Stimulated activated CD8-positive, alpha-beta memory T cell treated with anti-CD3 and anti-CD28 coated beads, Interleukin-2, amount 100 ng/mL, for 48 hours (primary cell): ENCODE measurements at regions not wholly inside any gene's neighbourhood (a gene's known extent, or its start where the extent isn't known, plus 50 kb on each side); places are given as distances from the start of the nearest gene placed in this dataset.
"Not testable (repeated sequence)": the region's sequence is repeated elsewhere in the genome, so short reads cannot be mapped to it uniquely, and the experiment has no call there.

Experiments
- DNase-seq, 2 donors: peaks; one replicate each; pipeline ENCODE4 v3.0.0-alpha.2; 2020; ENCODE audit warnings: low read depth in 2 of 2

DNA sequence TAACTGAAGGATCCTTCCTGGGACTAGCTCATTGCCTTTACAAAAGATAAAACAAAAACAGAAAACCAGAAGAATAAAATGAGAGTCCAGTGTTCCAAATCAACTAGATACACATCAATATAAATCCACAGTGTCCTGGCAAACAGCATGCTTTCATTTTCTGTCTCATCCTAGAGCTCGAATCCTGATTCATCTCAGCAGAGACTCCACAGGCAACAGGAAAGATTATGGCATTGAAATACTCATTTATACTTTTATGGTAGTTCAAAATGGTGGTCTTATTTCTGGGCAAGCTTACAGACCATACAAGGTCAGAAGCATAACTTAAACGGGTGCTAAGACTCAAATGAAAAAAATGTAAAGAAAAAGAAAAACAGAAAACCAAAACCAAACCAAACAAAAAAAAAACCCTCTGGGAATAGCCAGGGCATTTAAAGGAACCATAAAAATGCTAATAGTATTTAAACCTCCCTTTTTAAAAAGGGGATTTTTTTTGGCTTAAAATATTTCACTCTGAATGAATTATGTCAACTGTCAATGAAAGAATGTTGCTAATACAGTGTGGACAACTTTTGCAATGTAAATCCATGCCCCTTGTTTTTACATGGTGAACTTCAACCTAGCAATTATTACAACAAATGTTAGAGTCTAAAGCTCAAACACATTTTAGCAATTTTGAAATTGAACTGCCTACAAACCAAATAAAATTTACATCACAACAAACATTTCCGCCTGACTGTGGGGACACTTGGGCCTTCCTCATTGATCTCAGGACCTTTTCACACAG, 57.9 kb downstream of the GPR101 start:
- DNase-seq, result no peak

DNA sequence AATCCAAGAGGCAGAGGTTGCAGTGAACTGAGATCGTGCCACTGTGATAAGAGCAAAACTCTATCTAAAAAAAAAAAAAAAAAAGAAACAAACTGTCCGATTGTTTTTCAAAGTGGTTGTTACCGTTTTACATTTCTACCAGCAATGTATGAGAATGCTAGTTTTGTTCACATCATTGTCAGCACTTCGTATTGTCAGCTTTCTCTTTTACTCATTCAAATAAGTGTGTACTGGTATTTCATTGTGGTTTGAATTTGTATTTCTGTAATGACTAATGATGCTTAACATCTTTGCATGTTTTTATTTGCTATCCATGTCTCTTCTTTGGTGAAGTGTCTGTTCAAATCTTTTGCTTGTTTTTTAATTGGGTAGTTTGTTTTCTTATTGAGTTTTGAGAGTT, 65.8 kb downstream of the GPR101 start:
- no peak for DNase-seq

DNA sequence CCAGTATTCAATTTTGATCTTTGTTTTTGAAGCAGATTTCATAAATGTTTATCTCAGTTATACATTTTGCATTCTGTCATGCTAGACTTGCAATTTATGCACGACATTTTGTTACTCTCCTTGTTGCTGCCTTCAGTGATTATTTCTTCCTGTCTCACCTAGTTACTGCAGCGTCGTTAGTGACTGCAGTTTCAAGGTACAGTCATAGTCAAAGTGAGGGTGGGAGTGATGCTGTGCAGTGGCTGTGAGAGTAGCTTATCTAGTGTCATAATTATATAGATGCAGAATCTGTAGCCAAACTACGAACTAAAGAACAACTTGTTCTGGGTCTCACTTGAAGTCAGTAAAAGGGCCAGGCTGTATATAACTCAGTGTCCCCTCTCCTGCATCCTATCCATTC, 69.8 kb downstream of the GPR101 start:
- DNase-seq, result no peak

DNA sequence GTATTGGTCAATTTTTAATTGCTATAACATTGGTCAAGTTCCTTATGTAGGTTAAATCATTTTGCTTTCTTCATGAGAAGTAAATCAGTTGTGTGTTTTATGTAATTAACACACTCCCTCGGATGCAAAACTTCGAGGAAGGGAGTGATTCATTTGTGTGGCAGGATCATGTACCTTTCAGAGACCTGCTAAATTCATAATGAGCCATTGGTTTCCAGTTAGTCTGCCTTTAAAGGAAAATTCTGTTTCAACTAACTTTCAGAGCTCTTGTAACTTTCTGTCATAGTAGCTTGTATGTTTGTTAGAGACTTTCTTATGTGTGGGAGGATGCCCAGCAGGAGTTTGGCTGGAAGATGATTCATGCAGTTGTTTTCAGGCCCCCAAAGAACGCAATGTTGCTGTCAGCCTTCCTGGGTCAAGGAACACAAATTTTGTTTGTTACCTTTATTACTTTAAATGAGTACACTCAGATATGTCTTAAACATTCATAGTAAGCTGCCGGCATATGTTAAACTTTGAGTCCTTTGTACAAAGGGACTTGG, 72.1 kb downstream of the GPR101 start:
- no peak for DNase-seq

DNA sequence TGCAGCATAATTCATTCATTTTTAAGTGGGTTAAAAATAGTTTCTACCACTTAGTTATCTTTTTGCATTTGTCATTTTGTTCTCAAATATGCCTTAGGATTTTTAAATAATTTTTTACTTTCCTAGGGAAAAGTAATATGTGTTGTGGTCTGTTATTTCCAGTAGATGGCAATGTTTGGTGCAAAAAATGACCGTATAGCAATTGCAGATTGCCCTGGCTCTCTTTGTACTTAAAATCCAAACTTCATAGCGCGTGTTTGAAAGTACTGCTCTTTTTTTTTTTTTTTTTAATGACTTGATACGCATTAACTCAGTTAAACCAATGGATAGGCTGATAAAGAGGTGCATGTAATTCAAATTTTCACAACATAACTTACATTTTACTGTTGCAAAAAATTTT, 74.4 kb upstream of the RBMX start:
- no peak for DNase-seq

DNA sequence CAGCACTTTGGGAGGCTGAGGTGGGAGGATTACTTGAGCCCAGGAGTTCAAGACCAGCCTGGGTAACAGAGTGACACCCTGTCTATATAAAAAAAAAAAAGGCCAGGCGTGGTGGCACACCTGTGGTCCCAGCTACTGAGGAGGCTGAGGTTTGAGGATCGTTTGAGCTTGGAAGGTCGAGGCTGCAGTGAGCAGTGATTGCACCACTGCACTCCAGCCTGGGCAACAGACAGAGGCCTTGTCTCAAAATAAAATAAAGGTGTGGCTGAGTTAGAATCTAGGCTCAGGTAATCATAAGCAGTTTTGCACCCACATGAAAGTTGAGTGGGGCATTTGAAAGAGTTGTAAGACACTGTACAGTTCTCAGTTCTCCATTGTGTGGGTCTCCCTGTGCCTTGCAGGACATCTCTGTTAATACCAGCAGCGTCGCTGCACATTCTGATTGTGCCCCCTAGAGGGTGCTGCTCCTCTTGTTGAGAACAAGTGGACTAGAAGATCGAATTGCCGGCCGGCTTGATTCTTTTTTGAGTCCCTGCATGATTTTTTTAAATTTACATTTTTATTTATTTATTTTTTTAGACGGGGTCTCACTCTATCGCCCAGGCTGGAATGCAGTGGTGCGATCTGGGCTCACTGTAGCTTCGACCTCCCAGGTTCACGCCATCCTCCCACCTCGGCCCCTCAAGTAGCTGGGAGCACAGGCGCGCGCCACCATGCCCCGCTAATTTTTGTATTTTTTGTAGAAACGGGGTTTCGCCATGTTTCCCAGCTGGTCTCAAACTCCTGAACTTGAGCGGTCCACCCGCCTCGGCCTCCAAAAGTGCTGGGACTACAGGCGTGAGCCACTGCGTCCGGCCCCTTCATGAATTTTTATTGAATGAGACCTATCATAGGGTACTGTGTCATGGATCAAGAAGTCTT, 73.6 kb upstream of the RBMX start:
- peak; percentile 19 to 28 for DNase-seq

DNA sequence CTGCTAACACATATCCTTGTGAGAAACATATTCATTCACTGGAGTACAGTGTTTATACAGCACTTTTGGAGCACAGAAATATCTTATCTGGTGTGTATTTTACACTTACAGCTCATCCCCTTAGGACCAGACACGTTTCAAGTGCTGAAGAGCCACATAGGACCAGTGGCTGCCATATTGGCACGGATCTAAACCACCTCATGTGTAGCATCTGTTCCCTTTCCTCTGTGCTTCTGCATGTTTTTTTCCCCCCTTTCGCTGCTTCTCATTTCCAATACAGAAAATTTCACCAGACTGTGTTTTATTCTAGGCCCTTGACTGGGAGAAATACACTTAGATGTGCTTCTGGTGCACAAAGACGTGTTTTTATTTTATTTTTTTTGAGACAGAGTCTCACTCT, 69.7 kb upstream of the RBMX start:
- no peak for DNase-seq

DNA sequence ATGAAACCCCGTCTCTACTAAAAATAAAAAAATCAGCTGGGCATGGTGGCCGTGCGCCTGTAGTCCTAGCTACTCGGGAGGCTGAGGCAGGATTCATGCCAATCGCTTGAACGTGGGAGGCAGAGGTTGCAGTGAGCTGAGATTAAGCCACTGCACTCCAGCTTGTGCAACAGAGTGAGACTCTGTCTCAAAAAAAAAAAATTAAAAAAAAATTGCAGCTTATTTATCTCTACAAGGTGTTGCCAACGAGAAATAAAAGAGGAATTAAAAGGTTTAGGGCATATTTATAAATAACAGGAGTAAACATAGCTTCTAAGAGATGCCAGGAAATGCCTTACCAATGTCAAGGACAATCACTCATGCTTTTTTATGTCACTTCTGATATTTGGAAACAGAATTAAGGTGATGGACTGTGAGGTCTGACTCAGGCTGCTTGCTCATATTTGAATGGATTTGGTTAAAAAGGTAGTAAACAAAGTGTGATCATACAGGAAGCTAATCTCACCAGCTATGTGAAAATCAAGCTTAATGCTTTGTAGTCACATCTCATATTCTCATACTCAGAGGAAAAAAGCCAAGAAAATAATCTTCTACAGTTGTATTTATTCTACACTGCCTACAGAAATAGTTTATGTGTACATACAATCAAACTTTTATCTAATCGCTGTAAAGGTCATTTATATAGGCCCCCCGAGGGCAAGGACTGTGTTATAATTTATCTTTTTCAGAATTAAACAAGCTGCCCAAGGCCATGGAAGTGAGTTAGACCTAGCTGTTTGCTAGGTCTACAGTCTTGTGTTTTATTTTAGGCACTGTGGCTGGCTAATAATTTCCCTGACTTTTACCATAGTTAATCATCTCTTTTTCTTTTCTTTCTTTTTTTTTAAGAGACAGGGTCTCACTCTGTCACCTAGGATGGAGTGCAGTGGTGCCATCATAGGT, 61.1 kb upstream of the RBMX start:
- DNase-seq, result no peak

DNA sequence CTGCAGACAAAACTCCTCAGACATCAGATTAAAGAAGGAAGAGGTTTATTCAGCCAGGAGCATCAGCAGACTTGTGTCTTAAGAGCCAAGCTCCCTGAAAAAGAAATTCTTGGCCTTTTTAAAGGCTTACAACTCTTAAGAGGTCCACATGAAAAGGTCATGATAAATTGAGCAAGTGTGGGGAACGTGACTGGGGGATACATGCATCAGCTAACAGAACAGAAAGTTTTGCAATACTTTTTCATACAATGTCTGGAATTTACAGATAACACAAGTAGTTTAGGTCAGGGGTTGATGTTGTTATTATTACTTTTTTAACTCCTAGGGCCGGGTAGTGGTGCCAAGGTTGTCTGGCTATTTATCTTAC, 55.6 kb upstream of the RBMX start:
- DNase-seq, result no peak

DNA sequence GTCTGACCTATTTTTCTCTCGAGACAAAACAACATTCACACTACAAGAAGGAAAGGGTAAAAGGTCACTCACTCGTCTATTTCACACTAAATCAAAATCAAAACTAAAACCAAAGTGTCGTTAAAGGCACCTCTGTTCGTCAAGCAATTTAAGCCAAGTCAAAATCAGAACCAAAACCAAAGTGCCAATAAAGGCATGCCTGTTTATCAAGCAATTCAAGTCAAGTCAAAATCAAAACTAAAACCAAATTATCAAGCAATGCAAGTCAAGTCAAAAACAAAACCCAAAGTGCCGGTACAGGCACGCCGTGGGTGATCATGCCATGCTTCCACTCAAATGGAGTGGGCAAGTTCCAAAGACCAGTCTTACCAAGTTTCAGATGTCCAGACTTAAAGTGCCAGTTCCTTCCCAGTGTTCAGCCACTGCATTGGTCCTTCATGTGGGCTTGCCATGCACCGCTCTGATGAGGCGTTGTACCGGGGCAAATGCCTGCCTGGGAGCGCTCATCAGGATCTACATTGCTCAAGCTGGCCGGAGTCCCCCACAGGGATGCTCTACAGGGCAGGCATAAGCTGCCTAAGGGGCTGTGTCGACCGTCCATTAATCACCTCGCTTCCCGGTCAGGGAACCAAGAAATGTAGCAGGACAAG, 55.1 kb upstream of the RBMX start:
- DNase-seq, result not testable (repeated sequence)

DNA sequence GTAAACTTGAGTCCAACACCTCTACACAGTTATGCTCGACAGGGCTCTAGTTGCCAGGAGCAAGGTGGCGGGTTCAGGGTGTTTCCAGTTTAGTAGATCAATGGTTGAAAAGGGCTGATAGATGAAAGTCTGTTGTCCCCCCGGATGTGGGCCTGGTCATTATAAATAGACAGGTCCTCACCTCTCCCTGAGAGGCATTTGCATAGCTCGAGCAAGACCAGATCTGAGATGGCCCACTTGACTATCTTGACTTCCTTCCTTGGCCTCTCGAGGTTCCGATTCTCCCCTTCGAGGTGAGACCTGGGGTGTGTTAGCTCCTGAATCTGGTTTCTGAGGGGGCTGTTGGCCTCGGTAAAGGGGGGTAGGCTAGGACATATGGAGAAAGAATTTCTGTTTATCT, 54.1 kb upstream of the RBMX start:
- DNase-seq, result not testable (repeated sequence)

DNA sequence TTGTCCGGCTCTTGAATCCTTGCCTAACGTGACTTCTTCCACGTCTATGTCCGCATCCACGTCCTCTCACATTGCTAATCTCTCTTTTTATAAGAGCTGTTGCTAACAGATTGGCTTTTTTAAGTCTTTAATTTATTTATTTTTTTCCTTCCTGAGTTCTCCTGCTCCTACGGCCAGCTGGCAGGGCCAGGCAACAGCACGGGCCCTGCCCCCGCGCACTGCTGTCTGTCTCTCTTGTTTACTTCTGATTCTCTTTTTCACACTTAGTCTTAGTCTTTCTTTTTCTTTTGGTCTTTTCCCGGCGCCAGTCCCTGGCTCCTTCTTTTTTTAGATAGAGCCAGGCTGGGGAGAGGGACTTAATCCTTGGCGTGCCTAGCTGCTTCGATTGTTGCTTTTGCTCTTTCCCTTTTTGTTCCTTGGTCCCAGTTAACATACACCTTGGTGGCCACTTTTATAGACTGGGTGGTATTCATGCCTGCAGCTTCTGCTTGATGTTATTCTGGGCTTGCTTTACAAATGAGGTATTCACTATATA, 53.2 kb upstream of the RBMX start:
- DNase-seq, result no peak

DNA sequence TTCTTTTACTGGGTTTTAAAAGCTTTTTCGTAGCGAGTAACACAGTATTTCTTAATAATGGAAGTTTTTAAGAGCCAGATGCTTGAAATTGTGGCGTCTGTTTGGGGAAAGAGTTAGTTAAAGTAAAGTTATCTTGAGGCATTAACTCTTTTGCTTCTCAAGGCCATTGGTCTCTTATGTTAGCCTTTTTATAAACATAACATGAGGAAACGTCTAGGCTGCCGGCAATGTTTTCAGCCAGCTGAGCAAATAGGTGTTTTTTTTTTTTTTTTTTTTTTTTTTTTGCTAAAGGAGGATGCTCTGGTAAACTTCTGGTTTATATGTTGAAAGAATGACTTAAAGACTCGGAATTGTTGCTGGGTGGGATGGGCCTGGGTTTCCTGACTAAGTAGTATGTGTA, 51.1 kb upstream of the RBMX start:
- DNase-seq, result no peak
